ENCODE measurements at regions not wholly inside any gene's neighbourhood (a gene's known extent, or its start where the extent isn't known, plus 50 kb on each side); places are given as distances from the start of the nearest gene placed in this dataset.
"Not testable (repeated sequence)": the region's sequence is repeated elsewhere in the genome, so short reads cannot be mapped to it uniquely, and the experiment has no call there.

- H3K36me3 Mint-ChIP-seq; H3K4me1 Mint-ChIP-seq; H3K27me3 Mint-ChIP-seq; POLR2A ChIA-PET; H3K4me3 ChIP-seq (ENCODE audit: low read length); H3K9me3 ChIP-seq (ENCODE audit: control insufficient read depth in 2 of 3, low read length in 3 of 3); H3K27ac ChIP-seq (ENCODE audit: low read depth, low read length); intact Hi-C loops (cut with micrococcal nuclease); H3K27ac Mint-ChIP-seq; H3K4me3 Mint-ChIP-seq; CTCF ChIA-PET; H3K4me1 ChIP-seq (ENCODE audit: control insufficient read depth in 2 of 2, insufficient read depth in 2 of 2, low read length in 2 of 2); H3K36me3 ChIP-seq (ENCODE audit: control insufficient read depth in 2 of 3, insufficient read depth in 3 of 3, low read length in 3 of 3); DNase-seq; H3K27me3 ChIP-seq (ENCODE audit: control insufficient read depth in 2 of 2, insufficient read depth in 2 of 2, low read length in 2 of 2); H3K9me3 Mint-ChIP-seq; ATAC-seq: not testable (repeated sequence)
Measured at GRCh38 chr2:131818267-131818973, 290.7 kb downstream of the CCDC74A start.

- DNase-seq; H3K9me3 Mint-ChIP-seq; H3K27ac Mint-ChIP-seq; H3K27me3 Mint-ChIP-seq; CTCF ChIA-PET; H3K36me3 Mint-ChIP-seq; H3K4me3 Mint-ChIP-seq; H3K27me3 ChIP-seq (ENCODE audit: control insufficient read depth in 2 of 2, insufficient read depth in 2 of 2, low read length in 2 of 2); intact Hi-C loops (cut with micrococcal nuclease); H3K4me1 ChIP-seq (ENCODE audit: control insufficient read depth in 2 of 2, insufficient read depth in 2 of 2, low read length in 2 of 2); H3K4me3 ChIP-seq (ENCODE audit: low read length); H3K9me3 ChIP-seq (ENCODE audit: control insufficient read depth in 2 of 3, low read length in 3 of 3); H3K36me3 ChIP-seq (ENCODE audit: control insufficient read depth in 2 of 3, insufficient read depth in 3 of 3, low read length in 3 of 3); H3K4me1 Mint-ChIP-seq; ATAC-seq; H3K27ac ChIP-seq (ENCODE audit: low read depth, low read length): not testable (repeated sequence)
- POLR2A ChIA-PET, result interaction anchor here (0.6 kb wide), 1 partner anchor 283 kb away, joined by 3 read pairs; no protein-coding TSS in a partner anchor
Measured at GRCh38 chr2:131822237-131822721, 294.6 kb downstream of the CCDC74A start.

GRCh38 chr2:131823058-131823457, 295.4 kb downstream of the CCDC74A start:
- H3K36me3 Mint-ChIP-seq; H3K27ac Mint-ChIP-seq; H3K4me1 ChIP-seq (ENCODE audit: control insufficient read depth in 2 of 2, insufficient read depth in 2 of 2, low read length in 2 of 2); POLR2A ChIA-PET; DNase-seq; CTCF ChIA-PET; intact Hi-C loops (cut with micrococcal nuclease); H3K27me3 ChIP-seq (ENCODE audit: control insufficient read depth in 2 of 2, insufficient read depth in 2 of 2, low read length in 2 of 2); H3K9me3 Mint-ChIP-seq; H3K27ac ChIP-seq (ENCODE audit: low read depth, low read length); ATAC-seq; H3K27me3 Mint-ChIP-seq; H3K9me3 ChIP-seq (ENCODE audit: control insufficient read depth in 2 of 3, low read length in 3 of 3); H3K4me3 ChIP-seq (ENCODE audit: low read length); H3K4me3 Mint-ChIP-seq; H3K4me1 Mint-ChIP-seq; H3K36me3 ChIP-seq (ENCODE audit: control insufficient read depth in 2 of 3, insufficient read depth in 3 of 3, low read length in 3 of 3): not testable (repeated sequence)

- DNase-seq; H3K9me3 Mint-ChIP-seq; ATAC-seq; H3K4me3 ChIP-seq (ENCODE audit: low read length); intact Hi-C loops (cut with micrococcal nuclease); H3K4me3 Mint-ChIP-seq; H3K27ac Mint-ChIP-seq; H3K9me3 ChIP-seq (ENCODE audit: control insufficient read depth in 2 of 3, low read length in 3 of 3); H3K27ac ChIP-seq (ENCODE audit: low read depth, low read length); POLR2A ChIA-PET; H3K27me3 ChIP-seq (ENCODE audit: control insufficient read depth in 2 of 2, insufficient read depth in 2 of 2, low read length in 2 of 2); H3K36me3 ChIP-seq (ENCODE audit: control insufficient read depth in 2 of 3, insufficient read depth in 3 of 3, low read length in 3 of 3); H3K4me1 Mint-ChIP-seq; H3K36me3 Mint-ChIP-seq; CTCF ChIA-PET; H3K27me3 Mint-ChIP-seq; H3K4me1 ChIP-seq (ENCODE audit: control insufficient read depth in 2 of 2, insufficient read depth in 2 of 2, low read length in 2 of 2): not testable (repeated sequence)
Measured at GRCh38 chr2:131824986-131825385, 297.3 kb downstream of the CCDC74A start.

DNA sequence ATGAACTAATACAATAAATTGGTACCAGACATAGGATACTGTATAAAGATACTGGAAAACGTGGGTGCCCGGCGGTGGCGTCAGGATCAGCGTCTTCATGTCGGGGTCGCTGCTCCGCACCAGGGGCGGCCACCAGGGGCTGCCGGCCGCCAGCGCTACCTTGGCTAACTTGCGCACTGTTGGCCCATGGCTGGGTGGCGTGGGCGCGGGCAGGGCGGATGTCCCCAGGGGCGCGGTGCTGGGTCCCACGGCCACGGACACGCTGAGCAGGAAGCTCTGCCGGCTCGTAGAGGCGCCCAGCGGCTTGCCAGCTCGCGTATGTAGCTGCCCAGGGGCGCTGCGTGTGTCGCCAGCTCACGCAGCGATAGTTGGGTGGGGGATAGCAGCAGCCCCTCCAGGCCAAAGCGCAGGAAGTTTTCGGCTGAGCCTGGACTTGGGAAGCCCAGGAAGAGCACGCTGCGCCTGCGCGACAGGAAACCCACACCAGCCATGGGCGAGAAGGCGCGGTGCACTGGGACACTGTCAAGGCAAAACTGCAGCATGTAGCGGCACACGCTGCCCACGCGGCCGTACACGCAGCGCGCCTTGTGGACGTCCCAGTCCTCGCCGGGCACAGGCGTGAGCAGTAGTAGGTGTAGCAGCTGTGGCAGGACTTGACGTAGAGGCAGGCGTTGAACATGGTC, 299.9 kb downstream of the CCDC74A start:
- H3K9me3 ChIP-seq (ENCODE audit: control insufficient read depth in 2 of 3, low read length in 3 of 3), result no peaks in the 10 kb centered on the region
- DNase-seq, result no peak
- no peaks in the 10 kb centered on the region for H3K27me3 Mint-ChIP-seq
- H3K4me1 Mint-ChIP-seq, result no peaks in the 10 kb centered on the region
- ATAC-seq, result no peak
- no peak overlapping the region for H3K4me3 Mint-ChIP-seq
- no peaks in the 10 kb centered on the region for H3K36me3 Mint-ChIP-seq
- intact Hi-C loops (cut with micrococcal nuclease), result no loop called here
- no peak overlapping the region for H3K27ac Mint-ChIP-seq
- peaks cover 0 to 6% (median 0%) of the 10 kb centered on the region in 11 donors for H3K9me3 Mint-ChIP-seq
- H3K36me3 ChIP-seq (ENCODE audit: control insufficient read depth in 2 of 3, insufficient read depth in 3 of 3, low read length in 3 of 3), result no peaks in the 10 kb centered on the region
- POLR2A ChIA-PET, result no interaction called here
- no peaks in the 10 kb centered on the region for H3K27me3 ChIP-seq (ENCODE audit: control insufficient read depth in 2 of 2, insufficient read depth in 2 of 2, low read length in 2 of 2)
- H3K4me3 ChIP-seq (ENCODE audit: low read length), result no peak overlapping the region
- no peaks in the 10 kb centered on the region for H3K4me1 ChIP-seq (ENCODE audit: control insufficient read depth in 2 of 2, insufficient read depth in 2 of 2, low read length in 2 of 2)
- no peak overlapping the region for H3K27ac ChIP-seq (ENCODE audit: low read depth, low read length)
- CTCF ChIA-PET, result no interaction called here

DNA sequence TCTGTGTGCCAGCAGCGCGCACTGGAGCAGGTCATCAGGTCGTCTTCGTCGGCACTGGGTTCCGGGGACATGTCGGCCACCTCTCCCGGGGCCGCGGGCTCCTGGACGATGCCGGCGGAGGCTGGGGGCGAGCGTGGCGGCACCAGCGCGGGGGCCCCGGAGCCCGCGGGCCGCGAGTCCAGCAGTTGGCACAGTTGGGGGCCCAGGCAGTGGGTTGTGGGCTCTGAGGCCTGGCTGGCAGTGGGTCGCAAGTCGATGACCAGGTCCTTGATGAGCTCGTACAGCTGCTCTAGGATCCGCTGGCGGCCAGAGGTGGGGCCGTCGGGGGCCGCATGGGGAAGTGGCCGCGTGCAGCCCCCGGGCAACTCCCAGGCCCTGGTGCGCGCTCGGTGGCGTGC, 300.5 kb downstream of the CCDC74A start:
- Mint-ChIP-seq H3K4me1 (no peaks in the 10 kb centered on the region), H3K9me3 (peaks cover 0 to 6% (median 0%) of the 10 kb centered on the region in 11 donors), H3K27ac (no peak overlapping the region), H3K27me3 (no peaks in the 10 kb centered on the region), H3K36me3 (no peaks in the 10 kb centered on the region), H3K4me3 (no peak overlapping the region)
- Histone ChIP-seq H3K4me1 (ENCODE audit: control insufficient read depth in 2 of 2, insufficient read depth in 2 of 2, low read length in 2 of 2) (no peaks in the 10 kb centered on the region), H3K27me3 (ENCODE audit: control insufficient read depth in 2 of 2, insufficient read depth in 2 of 2, low read length in 2 of 2) (no peaks in the 10 kb centered on the region), H3K9me3 (ENCODE audit: control insufficient read depth in 2 of 3, low read length in 3 of 3) (no peaks in the 10 kb centered on the region), H3K4me3 (ENCODE audit: low read length) (no peak overlapping the region), H3K36me3 (ENCODE audit: control insufficient read depth in 2 of 3, insufficient read depth in 3 of 3, low read length in 3 of 3) (no peaks in the 10 kb centered on the region), H3K27ac (ENCODE audit: low read depth, low read length) (no peak overlapping the region)
- intact Hi-C loops (cut with micrococcal nuclease), result no loop called here
- ChIA-PET CTCF (no interaction called here), POLR2A (no interaction called here)
- ATAC-seq (no peak), DNase-seq (no peak)

Data from naive thymus-derived CD4-positive, alpha-beta T cell (primary cell).